SU-DHL-6 (cell line): ENCODE measurements at regions not wholly inside any gene's neighbourhood (a gene's known extent, or its start where the extent isn't known, plus 50 kb on each side); places are given as distances from the start of the nearest gene placed in this dataset.

Experiments
- H2AFZ ChIP-seq: fragments of 200-600 bp; sonication (generic); 2 replicates; pipeline ENCODE4 v1.6.1; 2014; ENCODE audit warnings: low read depth, mild to moderate bottlenecking, moderate library complexity, mixed read lengths, antibody characterized with exemption, low read length; ENCODE audit not compliant: severe bottlenecking
- H3F3A ChIP-seq: fragments of 200-600 bp; shearing (Covaris generic); 2 replicates; pipeline ENCODE4 v1.6.0; 2016; ENCODE audit warnings: antibody characterized with exemption, mild to moderate bottlenecking; ENCODE audit not compliant: insufficient read depth
- H3K27ac ChIP-seq: fragments of 200-600 bp; sonication (generic); 2 replicates; pipeline ENCODE4 v1.5.1; 2016; ENCODE audit warnings: low read depth, mild to moderate bottlenecking, low read length, moderate library complexity, mixed read lengths
- H3K27me3 ChIP-seq: fragments of 200-600 bp; sonication (generic), shearing (Covaris generic); 2 replicates; pipeline ENCODE4 v1.6.0; 2014; ENCODE audit warnings: mild to moderate bottlenecking, low read length
- H3K36me3 ChIP-seq: fragments of 200-600 bp; sonication (generic); 2 replicates; pipeline ENCODE4 v1.6.1; 2014; ENCODE audit warnings: mild to moderate bottlenecking, low read length, mixed read lengths
- H3K4me2 ChIP-seq: fragments of 300-600, 200-600 bp; shearing (Covaris generic), sonication (generic); 2 replicates; pipeline ENCODE4 v1.6.0; 2014; ENCODE audit warnings: low read length, low read depth, mild to moderate bottlenecking; ENCODE audit not compliant: poor library complexity, severe bottlenecking
- H3K4me3 ChIP-seq: fragments of 200-600 bp; sonication (generic); 2 replicates; pipeline ENCODE4 v1.5.1; 2014; ENCODE audit warnings: antibody characterized with exemption, low read length, mild to moderate bottlenecking, mixed read lengths; ENCODE audit not compliant: insufficient read depth, poor library complexity, severe bottlenecking
- H3K79me2 ChIP-seq: fragments of 200-600 bp; sonication (generic); 2 replicates; pipeline ENCODE4 v1.6.1; 2014; ENCODE audit warnings: mild to moderate bottlenecking, low read length, moderate library complexity; ENCODE audit not compliant: insufficient read depth
- H3K9ac ChIP-seq: fragments of 200-600 bp; sonication (generic); 2 replicates; pipeline ENCODE4 v1.7.0; 2014; ENCODE audit warnings: mild to moderate bottlenecking, low read length
- H3K9me2 ChIP-seq: fragments of 200-600 bp; sonication (generic); replicated peaks from 2 replicates; pipeline ENCODE4 v1.6.1; 2014; ENCODE audit warnings: low read length; ENCODE audit not compliant: insufficient read depth
- H3K9me3 ChIP-seq: fragments of 200-600 bp; sonication (generic); 2 replicates; pipeline ENCODE4 v1.6.1; 2014; ENCODE audit warnings: low read length, mixed read lengths; ENCODE audit not compliant: insufficient read depth
- H4K20me1 ChIP-seq: fragments of 200-600 bp; sonication (generic); 2 replicates; pipeline ENCODE4 v1.6.1; 2014; ENCODE audit warnings: low read depth, mild to moderate bottlenecking, antibody characterized with exemption, low read length, moderate library complexity, mixed read lengths
- CTCF ChIP-seq: fragments of 200-600 bp; sonication (generic); IDR thresholded peaks from one replicate; pipeline ENCODE4 v1.5.1; 2017; ENCODE audit warnings: antibody characterized with exemption, mild to moderate bottlenecking, low read length, moderate library complexity; ENCODE audit not compliant: insufficient read depth, poor library complexity, severe bottlenecking
- EZH2phosphoT487 ChIP-seq: fragments of 200-600 bp; sonication (generic), shearing (Covaris generic); conservative IDR thresholded peaks from 2 replicates; pipeline ENCODE4 v1.6.1; 2018; ENCODE audit warnings: mild to moderate bottlenecking, antibody characterized with exemption, low read length, moderate library complexity, mixed read lengths

GRCh38 chr1:22236166-22236565, 93.3 kb upstream of the WNT4 start:
- Histone ChIP-seq H3K9me3 (no peaks in the 10 kb centered on the region), H2AFZ (no peak overlapping the region), H3K36me3 (no peaks in the 10 kb centered on the region), H3K4me3 (no peak overlapping the region), H3K27ac (no peak overlapping the region), H3K9ac (no peak overlapping the region), H4K20me1 (no peaks in the 10 kb centered on the region), H3K79me2 (no peaks in the 10 kb centered on the region), H3F3A (no peaks in the 10 kb centered on the region), H3K4me2 (no peak overlapping the region), H3K9me2 (no peaks in the 10 kb centered on the region), H3K27me3 (no peaks in the 10 kb centered on the region)
- TF ChIP-seq CTCF (no peak), EZH2phosphoT487 (no peak)

DNA sequence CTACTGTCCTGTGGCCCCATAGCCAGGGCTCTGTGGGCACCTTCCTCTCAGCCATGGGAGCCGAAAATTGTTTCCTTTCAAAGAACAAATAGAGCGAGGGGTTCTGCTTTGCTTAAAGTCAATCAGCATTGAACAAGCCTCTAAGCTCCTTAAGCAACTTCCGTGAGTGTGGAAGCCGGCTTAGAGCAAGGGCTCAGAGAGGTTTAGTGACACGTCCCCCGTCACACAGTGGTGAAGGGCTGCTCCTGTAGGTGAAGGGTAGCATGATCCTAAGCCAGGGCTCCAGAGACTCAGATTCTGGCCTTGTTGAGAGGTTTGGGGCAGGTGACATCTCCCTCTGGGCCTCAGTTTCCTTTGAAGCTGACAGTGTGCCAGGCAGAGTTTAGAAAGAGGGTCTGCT, 94.0 kb upstream of the WNT4 start:
- Histone ChIP-seq H3K9me2 (no peaks in the 10 kb centered on the region), H3K27ac (no peak overlapping the region), H3K4me2 (no peak overlapping the region), H3K9ac (no peak overlapping the region), H4K20me1 (no peaks in the 10 kb centered on the region), H3K27me3 (no peaks in the 10 kb centered on the region), H3K9me3 (no peaks in the 10 kb centered on the region), H3K36me3 (no peaks in the 10 kb centered on the region), H2AFZ (no peak overlapping the region), H3F3A (no peaks in the 10 kb centered on the region), H3K79me2 (no peaks in the 10 kb centered on the region), H3K4me3 (no peak overlapping the region)
- no peak for TF ChIP-seq EZH2phosphoT487
- no peak for TF ChIP-seq CTCF

- no peak for TF ChIP-seq EZH2phosphoT487
- no peak for TF ChIP-seq CTCF
- Histone ChIP-seq H3K9me3 (no peaks in the 10 kb centered on the region), H3F3A (no peaks in the 10 kb centered on the region), H4K20me1 (no peaks in the 10 kb centered on the region), H3K9ac (no peak overlapping the region), H3K27ac (no peak overlapping the region), H3K9me2 (no peaks in the 10 kb centered on the region), H3K36me3 (no peaks in the 10 kb centered on the region), H3K4me3 (no peak overlapping the region), H3K79me2 (no peaks in the 10 kb centered on the region), H3K4me2 (no peak overlapping the region), H3K27me3 (no peaks in the 10 kb centered on the region), H2AFZ (no peak overlapping the region)
Observed at GRCh38 chr1:22237433-22238093, 94.7 kb upstream of the WNT4 start.
